Breast epithelium (tissue), 4 donors: ENCODE measurements at regions not wholly inside any gene's neighbourhood (a gene's known extent, or its start where the extent isn't known, plus 50 kb on each side); places are given as distances from the start of the nearest gene placed in this dataset.

Experiments
- DNase-seq, 2 donors: peaks; one replicate each; pipeline ENCODE4 v3.0.0-alpha.2; 2019; ENCODE audit warnings: low spot score in 2 of 2
- H3K27ac ChIP-seq, 2 donors: fragments of 200-600 bp; sonication (generic) in 1 of 2; one replicate each; pipeline ENCODE4 v1.5.1; 2016 to 2019; ENCODE audit warnings: mild to moderate bottlenecking in 1 of 2
- H3K27me3 ChIP-seq, 2 donors: fragments of 200-600 bp; sonication (generic) in 1 of 2; one replicate each; pipeline versions ENCODE4 v1.5.1 to v1.6.0; 2017 to 2019; ENCODE audit warnings: control low read depth in 1 of 2, mild to moderate bottlenecking in 1 of 2
- H3K36me3 ChIP-seq: fragments of 200-600 bp; one replicate; pipeline ENCODE4 v1.5.1; 2019
- H3K4me1 ChIP-seq, 2 donors: fragments of 200-600 bp; sonication (generic); one replicate each; pipeline ENCODE4 v1.5.1; 2016 to 2019; ENCODE audit warnings: control low read depth in 1 of 2
- H3K4me3 ChIP-seq, 3 donors: fragments of 200-600 bp; sonication (generic); 1 replicate in 2 of 3; 2 replicates in 1 of 3; pipeline ENCODE4 v1.5.1; 2016 to 2019; ENCODE audit warnings: mild to moderate bottlenecking in 3 of 3, moderate library complexity in 2 of 3
- H3K9me3 ChIP-seq, 2 donors: fragments of 200-600 bp; sonication (generic) in 1 of 2; one replicate each; pipeline ENCODE4 v1.5.1; 2016 to 2019; ENCODE audit warnings: control low read depth in 1 of 2
- CTCF ChIP-seq, 3 donors: fragments of 450-650 bp; IDR thresholded peaks; one replicate each; pipeline ENCODE4 v1.5.1; 2016 to 2017; ENCODE audit warnings: antibody characterized with exemption in 3 of 3, mild to moderate bottlenecking in 3 of 3, moderate library complexity in 3 of 3
- POLR2A ChIP-seq: fragments of 450-650 bp; IDR thresholded peaks from one replicate; pipeline ENCODE4 v1.6.1; 2016; ENCODE audit warnings: antibody characterized with exemption, mild to moderate bottlenecking, moderate library complexity
- POLR2AphosphoS5 ChIP-seq, 3 donors: sonication (generic); formaldehyde crosslinking; IDR thresholded peaks; one replicate each; pipeline ENCODE4 v1.6.1; 2017; ENCODE audit warnings: antibody characterized with exemption in 3 of 3
- intact Hi-C: fragments of 100-400 bp; cut with DNase I; formaldehyde crosslinking; loops from one replicate; pipeline ENCODE4 v1.15.1; 2023; ENCODE audit warnings: low total_unique reads

DNA sequence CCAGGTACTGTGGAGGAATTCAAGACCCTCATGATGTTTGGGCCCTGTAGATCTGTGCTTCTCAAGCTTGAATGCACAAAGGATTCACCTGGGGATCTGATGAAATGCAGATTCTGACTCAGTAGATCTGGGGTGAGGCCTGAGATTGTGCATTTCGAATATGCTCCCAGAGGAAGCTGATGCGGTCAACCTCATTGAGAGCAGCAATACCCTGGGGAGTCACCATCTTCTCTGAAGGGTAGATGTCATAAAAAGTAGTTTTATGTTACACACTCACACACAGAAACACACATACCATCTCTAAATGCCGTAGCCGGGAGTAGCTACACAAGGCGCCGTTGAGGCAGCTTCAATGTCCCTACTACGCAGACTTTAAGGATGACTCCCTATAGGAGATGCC, 55.8 kb upstream of the CPEB4 start:
- no peak overlapping the region for H3K27ac ChIP-seq
- no peak overlapping the region for H3K4me3 ChIP-seq
- intact Hi-C loops: no loop called here
- H3K27me3 ChIP-seq: no peaks in the 10 kb centered on the region
- TF ChIP-seq CTCF (IDR thresholded peaks at IDR 0.05): no peak
- no peak for TF ChIP-seq POLR2AphosphoS5 (IDR thresholded peaks at IDR 0.05)
- TF ChIP-seq POLR2A: no peak
- H3K36me3 ChIP-seq: no peaks in the 10 kb centered on the region
- no peak for DNase-seq
- H3K4me1 ChIP-seq: no peaks in the 10 kb centered on the region
- H3K9me3 ChIP-seq: no peaks in the 10 kb centered on the region

- Histone ChIP-seq H3K36me3 (no peaks in the 10 kb centered on the region), H3K9me3 (no peaks in the 10 kb centered on the region), H3K27ac (no peak overlapping the region), H3K4me3 (peak overlapping the region in 1 of 3 donors; percentile 2), H3K27me3 (no peaks in the 10 kb centered on the region), H3K4me1 (no peaks in the 10 kb centered on the region)
- no peak for DNase-seq
- TF ChIP-seq POLR2AphosphoS5 (IDR thresholded peaks at IDR 0.05) (no peak), CTCF (IDR thresholded peaks at IDR 0.05) (no peak), POLR2A (no peak)
- intact Hi-C loops: no loop called here
These were observed 54.8 kb upstream of the CPEB4 start for GRCh38 chr5:173833196-173833985.

DNA sequence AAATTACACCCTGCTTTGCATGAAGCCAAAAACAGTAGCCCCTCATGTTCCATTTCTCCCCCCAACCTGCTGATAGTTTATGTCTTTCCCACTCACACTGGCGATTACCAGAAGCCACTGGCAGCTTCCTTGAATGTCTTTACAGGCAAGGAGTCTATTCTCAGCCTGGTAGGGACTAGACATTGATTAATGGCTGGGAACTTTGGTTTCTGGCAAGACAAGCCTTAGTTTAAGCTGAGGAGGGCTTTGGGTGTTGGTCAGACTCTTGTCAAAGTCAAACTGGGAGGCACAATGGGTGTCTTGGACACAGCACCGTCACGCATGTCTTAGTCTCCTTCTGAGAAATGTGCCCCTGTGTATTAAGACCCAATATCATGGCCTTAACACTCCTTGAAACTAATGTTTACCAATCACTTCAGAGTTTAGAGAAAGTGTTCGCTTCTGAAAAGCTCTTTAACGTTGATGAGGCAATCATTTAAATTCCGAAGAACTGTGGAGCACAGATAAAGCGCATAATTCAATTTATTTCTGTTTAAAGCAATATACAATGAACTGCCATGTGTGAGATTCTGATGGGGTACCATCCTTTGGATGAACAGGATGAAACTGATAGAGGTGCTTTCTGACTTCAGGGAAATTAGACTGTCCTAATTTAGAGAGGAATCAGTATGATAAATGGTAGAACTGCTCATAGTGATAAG, 53.9 kb upstream of the CPEB4 start:
- no peak for DNase-seq
- Histone ChIP-seq H3K9me3 (no peaks in the 10 kb centered on the region), H3K4me3 (no peak overlapping the region), H3K27ac (no peak overlapping the region), H3K27me3 (no peaks in the 10 kb centered on the region), H3K4me1 (no peaks in the 10 kb centered on the region), H3K36me3 (no peaks in the 10 kb centered on the region)
- intact Hi-C loops: no loop called here
- no peak for TF ChIP-seq POLR2A
- no peak for TF ChIP-seq POLR2AphosphoS5 (IDR thresholded peaks at IDR 0.05)
- no peak for TF ChIP-seq CTCF (IDR thresholded peaks at IDR 0.05)

DNA sequence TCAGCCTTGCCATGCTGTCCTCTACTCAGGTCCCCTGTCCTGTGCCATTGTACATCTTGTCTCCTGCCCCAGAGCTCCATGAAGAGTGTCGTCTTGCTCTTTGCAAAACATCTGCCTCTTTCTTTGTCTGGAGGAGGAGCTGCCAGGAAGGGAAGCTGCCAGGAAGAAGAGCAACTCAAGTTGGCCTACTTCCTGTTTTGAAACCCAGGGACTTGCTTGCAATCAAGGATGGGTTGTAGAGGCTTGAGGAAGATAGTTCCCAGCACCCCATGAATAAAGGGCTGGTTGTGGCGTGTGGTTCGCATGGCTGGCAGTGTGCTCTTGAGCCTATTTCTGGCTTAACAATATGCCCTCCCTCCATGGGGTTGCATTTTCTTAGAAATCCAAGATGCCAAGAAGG, 53.0 kb upstream of the CPEB4 start:
- H3K27ac ChIP-seq: no peak overlapping the region
- H3K4me1 ChIP-seq: no peaks in the 10 kb centered on the region
- TF ChIP-seq POLR2AphosphoS5 (IDR thresholded peaks at IDR 0.05): no peak
- H3K27me3 ChIP-seq: no peaks in the 10 kb centered on the region
- no peak for DNase-seq
- no peak overlapping the region for H3K4me3 ChIP-seq
- H3K9me3 ChIP-seq: no peaks in the 10 kb centered on the region
- no peaks in the 10 kb centered on the region for H3K36me3 ChIP-seq
- intact Hi-C loops: no loop called here

DNA sequence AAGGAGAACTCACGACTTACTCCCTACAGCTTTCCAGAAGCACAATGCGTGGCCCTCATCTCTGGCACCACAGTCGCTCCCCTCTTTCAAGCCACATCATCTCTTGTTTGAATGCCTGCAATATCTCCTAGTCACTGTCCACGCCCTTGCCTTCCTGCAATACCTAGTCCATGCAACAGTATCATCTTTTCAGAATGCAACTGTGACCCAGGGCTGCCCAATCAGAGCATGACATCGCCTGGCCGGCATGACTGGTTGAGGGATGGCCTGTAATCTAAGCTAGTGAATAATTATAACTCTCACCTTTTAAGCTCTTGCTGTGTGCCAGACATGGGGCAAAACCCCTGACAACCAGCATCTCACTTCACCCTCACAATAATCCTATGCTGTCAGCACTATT, 52.5 kb upstream of the CPEB4 start:
- Histone ChIP-seq H3K36me3 (no peaks in the 10 kb centered on the region), H3K4me1 (no peaks in the 10 kb centered on the region), H3K4me3 (no peak overlapping the region), H3K27ac (no peak overlapping the region), H3K9me3 (no peaks in the 10 kb centered on the region), H3K27me3 (no peaks in the 10 kb centered on the region)
- no peak for DNase-seq
- intact Hi-C loops: no loop called here
- TF ChIP-seq POLR2AphosphoS5 (IDR thresholded peaks at IDR 0.05): no peak
- no peak for TF ChIP-seq POLR2A
- TF ChIP-seq CTCF (IDR thresholded peaks at IDR 0.05): no peak
